ENCODE measurements at regions not wholly inside any gene's neighbourhood (a gene's known extent, or its start where the extent isn't known, plus 50 kb on each side); places are given as distances from the start of the nearest gene placed in this dataset.
"Not testable (repeated sequence)": the region's sequence is repeated elsewhere in the genome, so short reads cannot be mapped to it uniquely, and the experiment has no call there.

DNA sequence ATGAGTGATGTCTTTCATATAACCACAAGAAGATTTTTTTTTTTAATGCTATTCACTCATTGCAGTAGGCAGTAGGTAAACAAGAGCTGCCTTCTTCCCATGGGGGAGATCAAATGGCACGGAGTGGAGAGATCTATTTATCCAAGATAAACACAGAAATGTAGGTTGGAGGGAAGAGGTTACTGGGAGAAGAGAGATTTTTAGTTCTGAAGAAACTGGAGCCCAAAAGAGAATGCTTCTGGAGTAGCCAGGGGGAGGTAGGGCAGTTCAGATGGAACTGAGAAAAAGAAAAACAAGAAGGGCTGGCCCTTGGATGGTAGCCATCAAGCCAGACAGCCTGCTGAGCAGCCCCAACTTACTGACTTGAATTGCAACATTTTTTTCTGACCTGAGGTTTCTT lies 270.1 kb upstream of the TPK1 start:
- no peak for DNase-seq (ENCODE audit: low read depth, low spot score)

DNA sequence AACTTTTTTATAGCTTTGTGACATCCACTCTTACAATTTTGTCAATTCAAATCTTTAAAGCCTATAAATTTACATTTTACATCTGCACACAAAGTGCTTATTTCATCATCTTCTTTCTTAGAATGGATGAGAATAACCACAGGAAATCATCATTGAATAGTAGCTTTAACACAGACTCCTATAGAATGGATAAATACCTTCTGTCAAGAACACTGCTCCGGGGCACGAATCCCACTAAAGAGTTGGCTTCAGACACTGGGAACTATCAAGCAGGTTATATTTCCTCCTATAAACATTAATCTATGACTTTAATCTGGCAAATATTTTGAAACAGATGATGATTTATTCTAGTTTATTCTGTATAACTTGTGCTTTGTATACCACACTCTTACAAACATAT lies 269.7 kb upstream of the TPK1 start:
- no peak for DNase-seq (ENCODE audit: low read depth, low spot score)

DNA sequence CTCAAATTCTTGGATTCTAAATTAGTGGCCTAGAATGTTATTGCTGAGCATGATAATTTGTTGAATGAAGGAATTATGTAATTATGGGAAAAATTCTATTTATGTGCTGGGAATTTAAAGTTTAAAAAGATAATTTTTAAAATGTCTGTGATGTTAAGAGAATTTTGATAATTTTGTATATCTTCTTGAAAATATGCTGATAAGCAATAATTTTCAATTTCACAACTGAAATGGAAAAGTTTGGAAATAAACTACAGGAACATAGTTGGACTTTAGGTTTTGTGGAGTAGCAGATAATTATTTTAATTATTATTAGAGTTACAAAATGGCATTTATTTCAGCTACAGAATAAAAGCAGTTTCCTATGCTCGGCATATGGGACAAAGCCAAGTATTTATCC lies 268.5 kb upstream of the TPK1 start:
- DNase-seq (ENCODE audit: low read depth, low spot score): no peak

DNA sequence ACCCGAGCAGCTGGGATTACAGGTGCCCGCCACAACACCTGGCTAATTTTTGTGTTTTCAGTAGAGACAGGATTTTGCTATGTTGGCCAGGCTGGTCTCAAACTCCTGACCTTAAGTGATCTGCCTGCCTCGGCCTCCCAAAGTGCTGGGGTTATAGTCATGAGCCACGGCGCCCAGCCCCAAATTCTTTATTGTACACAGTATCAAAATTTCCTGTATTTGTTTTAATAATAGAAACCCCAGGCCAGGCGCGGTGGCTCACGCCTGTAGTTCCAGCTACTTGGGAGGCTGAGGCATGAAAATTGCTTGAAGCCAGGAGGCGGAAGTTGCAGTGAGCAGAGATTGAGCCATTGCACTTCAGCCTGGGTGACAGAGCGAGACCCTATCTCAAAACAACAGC lies 266.3 kb upstream of the TPK1 start:
- DNase-seq (ENCODE audit: low read depth, low spot score): not testable (repeated sequence)

DNA sequence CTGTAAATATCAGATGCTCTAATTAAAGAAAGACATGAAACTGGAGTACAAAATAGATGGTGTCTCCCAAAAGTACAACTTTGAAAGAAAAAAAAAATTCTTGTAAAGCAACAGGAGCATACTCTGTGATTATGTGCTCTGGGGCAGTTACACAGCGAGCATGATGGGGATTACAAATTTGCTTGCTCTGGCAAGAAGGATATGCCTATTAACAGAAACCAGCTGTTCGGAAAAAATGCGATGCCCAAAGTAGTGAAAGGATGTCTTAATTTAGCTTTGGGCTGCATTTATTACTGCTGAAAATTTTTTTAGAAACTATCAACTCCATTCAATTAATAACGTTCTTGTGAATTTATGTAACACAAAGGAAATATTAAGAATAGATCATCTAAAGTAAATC lies 256.9 kb upstream of the TPK1 start:
- DNase-seq (ENCODE audit: low read depth, low spot score): no peak

DNA sequence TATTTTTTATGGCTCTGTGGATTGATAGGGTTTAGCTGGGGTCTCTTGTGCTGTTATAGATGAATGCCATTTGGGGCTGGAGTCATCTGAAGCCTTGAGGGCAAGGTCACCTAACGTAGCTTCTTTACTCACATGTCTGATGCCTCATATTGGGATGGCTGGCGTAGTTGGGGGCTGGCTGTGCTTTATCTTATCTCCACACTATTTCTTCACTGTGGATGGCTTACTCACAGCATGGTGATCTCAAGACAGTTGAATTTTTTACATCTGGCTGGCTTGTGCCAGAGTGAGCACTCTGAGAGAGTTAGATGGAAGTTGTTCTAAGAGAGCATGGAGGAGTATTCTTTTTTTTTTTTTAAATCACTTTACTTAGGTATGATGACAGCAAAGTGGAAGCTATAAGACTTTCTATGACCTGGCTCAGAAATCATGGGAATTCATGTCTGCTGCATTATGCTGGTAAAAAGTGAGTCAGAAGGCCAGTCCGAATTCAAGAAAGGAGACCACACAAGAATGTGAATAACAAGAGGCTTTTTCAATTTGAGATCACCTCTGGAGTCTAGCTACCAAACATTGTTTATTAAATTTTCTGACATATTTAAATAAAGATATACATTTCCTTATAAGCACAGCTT lies 252.4 kb upstream of the TPK1 start:
- DNase-seq (ENCODE audit: low read depth, low spot score): no peak

DNA sequence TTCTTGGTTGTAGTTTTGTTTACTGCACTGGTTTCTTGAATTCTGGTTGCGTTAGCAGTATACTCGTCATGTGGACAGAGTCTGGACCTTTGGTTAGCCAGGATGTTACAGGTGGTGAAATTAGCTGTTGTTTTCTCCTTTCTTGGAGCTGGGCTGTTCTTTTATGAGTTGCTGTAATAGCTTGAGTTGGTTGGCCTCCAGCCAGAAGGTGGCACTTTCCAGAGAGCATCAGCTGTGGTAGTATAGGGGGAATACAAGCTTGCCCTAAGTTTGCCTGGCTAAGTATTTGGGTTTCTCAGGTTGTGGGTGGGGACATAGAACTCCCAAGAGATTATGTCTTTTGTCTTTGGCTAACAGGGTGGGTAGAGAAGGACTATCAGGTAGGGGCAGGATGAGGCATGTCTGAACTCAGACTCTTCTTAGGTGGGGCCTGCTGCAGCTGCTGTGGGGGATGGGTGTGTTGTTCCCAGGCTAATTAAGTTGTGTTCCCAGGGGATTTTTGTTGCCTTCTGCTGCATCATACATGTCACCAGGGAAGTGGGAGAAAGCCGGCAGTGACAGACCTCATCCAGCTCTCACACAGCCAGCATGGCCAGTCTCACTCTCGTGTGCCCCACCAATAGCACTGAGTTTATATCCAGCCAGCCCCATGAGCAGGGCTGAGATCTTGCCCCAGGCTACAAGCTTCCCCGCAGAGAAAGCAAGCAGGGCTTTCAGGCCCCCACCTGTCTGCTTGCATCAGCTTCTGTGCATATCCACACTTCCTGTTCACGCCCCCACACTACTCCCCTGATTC lies 246.7 kb upstream of the TPK1 start:
- DNase-seq (ENCODE audit: low read depth, low spot score): no peak

DNA sequence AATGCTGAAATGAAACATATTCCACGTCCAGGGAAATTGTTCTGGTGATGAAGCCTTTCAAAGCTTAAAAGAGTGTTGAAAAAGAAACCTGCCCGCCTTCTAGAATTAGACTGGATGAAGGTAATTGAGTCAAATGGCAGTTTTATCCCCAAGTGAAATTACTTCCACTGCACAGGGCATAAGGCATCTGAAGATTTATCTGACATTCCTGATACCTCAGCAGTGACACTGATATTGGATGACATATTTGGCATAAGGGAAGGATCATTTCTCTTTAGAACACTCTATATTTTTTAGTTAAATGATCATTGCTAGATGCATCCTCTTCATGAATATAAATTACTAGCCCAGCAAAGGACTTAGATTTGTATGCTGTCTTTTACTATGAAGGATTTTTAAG lies 229.6 kb upstream of the TPK1 start:
- no peak for DNase-seq (ENCODE audit: low read depth, low spot score)

DNA sequence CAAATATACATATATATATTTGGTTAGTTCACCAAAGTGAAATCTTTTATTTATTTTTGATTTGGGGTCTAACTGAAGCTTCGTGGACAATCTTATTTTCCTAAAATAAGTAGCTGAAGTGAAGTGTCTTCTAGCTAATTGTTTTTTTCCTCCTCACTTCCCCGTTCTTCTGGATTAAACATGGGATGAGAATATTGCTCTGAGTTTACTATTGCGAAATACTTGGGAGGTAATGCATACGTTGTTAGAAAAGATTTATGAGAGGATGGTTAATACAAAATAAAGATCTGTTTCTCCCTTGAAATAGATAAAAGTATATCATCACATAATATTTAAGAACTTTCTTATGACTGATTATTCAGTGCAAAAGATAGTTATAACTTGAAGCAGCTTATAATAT lies 228.3 kb upstream of the TPK1 start:
- DNase-seq (ENCODE audit: low read depth, low spot score): no peak

DNA sequence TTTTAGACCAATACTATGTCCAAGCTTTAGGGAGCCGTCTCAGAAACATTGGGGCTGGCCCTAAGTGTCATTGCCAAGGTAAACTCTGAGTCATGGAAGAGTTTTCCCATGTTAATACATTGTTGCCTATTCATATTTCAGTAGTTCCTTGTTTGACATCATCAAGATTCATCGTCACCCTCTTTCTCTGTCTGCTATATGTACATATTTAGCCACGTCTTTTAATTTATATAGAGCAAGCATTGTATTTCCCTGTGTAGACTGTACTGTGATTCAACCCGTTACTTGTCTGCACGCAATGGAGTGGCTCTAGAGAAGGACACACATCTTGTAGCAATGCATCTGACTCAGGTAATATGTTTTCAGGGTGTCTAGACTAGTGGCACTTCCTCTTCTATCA lies 217.9 kb upstream of the TPK1 start:
- DNase-seq (ENCODE audit: low read depth, low spot score): no peak

DNA sequence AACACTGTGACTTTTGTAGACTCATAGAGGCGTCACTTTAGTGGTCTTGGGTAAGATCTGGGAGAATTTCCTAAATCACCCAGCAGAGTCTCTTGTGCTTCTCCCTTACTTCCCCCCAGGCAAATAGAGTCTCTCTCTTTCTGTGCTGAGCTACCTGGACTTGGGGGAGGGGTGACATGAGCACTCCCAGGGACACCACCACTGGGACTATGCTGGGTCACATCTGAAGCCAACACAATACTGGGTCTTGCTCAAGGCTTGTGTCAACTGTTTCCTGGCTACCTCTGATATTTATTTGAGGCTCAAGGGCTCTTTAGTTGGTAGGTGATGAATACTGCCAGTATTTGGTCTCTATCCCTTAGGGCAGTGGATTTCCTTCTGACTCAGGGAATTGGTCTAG lies 214.6 kb upstream of the TPK1 start:
- no peak for DNase-seq (ENCODE audit: low read depth, low spot score)

DNA sequence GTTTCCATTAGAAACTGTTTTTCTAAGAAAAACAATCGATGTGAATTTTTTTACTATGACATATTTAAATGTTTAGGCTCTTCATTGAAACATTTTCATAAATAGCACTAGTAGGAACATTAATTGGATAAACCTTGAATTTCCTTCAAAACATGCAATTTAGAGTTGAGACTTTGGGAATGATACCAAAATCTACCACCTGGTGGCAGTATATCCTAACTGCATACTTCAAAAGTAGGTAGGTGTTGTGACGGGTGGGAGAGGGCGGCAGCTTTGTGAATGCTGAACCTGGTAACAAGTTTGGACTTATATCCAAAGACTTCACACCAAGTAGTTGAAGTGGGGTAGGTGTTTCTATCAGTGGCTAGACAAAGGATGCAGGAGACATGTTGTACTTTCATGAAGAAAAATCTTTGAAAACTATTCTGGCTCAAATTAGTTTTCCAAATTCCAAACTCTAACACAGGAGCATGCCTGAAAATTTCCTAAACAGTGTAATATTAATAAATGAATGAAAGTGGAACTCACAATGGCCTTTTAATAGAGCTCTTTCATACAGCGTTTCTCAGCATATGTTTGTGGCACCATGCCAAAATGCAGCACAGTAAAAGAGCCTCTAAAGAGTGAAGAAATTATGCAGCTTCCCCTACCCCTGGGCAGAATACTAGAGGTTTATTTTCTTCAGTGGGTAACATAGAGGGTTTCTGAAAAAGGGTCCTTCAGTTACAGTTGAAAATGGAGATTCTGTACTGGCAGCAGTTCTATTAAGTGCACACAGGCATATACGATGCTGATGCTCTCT lies 201.0 kb upstream of the TPK1 start:
- DNase-seq (ENCODE audit: low read depth, low spot score): peak; percentile 55

DNA sequence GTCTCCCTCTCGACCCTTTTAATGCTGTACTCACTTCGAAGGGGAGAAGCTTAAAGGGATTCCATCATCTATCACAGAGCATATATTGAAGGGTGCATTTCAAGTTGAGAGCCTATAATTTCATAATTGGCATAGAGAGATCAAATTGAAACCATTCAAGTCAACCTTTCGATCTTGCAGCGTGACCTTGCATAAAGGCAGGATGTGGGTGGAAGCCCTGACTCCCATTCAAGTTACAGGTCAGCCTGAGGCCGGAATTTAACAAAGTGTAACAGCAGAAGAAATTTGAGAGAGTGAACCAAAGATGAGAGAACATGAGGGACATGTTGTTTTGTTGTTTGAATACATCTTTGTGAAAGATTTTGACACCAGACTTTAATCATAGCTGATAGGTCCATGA lies 195.3 kb upstream of the TPK1 start:
- DNase-seq (ENCODE audit: low read depth, low spot score): no peak

DNA sequence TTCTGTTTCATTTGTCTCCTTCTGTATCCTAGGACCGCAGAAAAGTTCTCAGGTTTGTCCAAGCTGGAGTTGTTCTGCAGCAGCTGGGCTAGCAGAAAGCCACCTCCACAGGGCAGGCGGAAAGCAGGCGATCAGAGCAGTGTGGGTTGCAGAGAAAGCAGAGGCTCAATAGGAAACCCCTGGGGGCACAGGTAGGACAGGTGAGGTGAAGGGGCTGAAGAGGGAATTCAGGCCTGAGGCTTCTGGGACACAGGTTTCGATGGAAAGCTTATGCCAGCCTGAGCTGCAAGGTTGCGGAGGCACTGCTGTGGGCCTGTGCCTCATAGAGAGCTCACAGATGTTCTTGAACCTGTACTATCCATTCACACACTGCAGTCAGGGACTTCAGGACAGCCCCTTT lies 194.9 kb upstream of the TPK1 start:
- DNase-seq (ENCODE audit: low read depth, low spot score): no peak

DNA sequence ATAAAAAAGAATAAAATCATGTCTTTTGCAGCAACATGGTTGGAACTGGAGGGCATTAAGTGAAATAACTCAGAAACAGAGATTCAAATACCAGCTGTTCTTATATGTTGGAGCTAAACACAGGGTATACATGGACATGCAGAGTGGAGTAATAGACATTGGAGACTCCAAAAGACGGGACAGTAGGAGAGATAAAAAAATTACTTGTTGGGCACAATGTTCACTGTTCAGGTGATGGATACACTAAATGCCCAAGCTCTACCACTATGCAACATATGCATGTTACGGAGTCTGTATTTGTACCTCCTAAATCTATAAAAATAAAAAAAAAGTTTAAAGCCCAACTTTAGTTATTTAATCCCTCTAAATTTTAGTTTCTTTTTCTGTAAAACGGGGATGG lies 184.6 kb upstream of the TPK1 start:
- no peak for DNase-seq (ENCODE audit: low read depth, low spot score)

DNA sequence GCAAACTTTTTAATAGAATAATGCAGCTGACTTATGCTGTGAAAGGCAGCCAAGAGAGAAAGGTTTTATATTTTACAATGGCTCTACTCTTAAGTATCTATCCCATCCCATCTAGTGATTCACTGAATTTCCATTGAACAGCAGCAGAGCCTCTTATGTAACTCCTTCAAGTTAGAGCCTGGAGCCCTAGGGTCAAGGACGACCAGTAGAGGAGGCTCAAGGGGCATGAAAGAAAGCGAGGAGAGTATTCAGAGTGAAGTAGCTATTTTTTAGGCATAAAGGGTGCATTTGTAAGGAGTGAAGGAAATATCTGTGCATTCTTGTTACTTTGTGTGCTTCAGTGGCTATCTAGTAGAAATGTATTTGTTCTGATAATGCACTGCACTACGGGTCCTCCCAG lies 180.2 kb upstream of the TPK1 start:
- no peak for DNase-seq (ENCODE audit: low read depth, low spot score)

DNA sequence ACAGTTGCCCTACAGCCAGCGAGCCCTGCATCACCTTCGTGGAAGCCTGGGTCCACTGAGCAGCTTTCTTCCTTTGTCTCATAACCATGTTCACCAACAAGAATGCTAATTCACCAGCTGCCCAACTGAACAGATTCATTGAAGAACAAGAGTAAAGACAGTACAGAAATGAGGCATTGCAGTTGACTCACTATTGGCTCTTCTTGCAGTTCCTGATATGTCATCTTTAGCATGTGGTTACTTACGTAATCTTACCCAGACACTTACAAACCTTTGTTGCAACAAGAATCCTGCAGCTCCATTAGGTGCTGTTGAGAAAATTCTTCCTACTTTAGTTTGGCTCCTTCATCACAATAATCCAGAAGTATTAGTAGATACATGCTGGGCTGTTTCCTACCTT lies 174.0 kb upstream of the TPK1 start:
- DNase-seq (ENCODE audit: low read depth, low spot score): no peak

DNA sequence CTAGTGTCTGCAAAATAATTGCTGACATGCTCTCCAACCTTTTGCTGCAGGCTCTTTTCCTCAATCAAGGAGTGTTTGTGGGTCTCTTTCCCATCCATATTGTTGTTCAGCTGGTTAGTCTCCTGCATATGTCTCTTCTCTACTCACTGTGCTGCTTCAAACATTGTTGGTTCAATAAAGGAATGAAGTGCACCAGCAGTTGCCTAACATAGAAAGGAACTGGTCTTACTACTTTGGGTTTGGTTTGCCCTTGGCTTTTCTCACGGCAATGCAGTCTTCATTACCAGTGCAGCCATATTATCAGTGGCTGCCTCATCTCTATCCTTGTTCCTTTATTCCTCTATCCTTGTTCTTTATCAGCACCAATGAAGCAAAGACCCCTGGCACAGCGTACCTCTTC lies 169.7 kb upstream of the TPK1 start:
- no peak for DNase-seq (ENCODE audit: low read depth, low spot score)

DNA sequence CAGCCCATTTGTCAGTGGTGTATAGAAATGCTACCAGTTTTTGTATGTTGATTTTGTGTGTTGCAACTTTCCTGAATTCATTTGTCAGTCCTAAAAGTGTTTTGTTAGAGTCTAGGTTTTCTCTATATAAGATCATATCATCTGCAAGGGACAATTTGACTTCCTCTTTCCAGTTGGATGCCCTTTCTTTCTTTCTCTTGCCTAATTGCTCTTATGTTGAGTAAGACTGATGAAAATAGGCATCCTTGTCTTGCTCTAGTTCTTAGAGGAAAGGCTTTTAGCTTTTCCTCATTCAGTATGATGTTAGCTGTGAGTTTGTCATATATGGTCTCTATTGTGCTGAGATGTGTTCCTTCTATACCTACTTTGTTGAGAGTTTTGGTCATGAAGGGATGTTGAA lies 161.7 kb upstream of the TPK1 start:
- no peak for DNase-seq (ENCODE audit: low read depth, low spot score)

DNA sequence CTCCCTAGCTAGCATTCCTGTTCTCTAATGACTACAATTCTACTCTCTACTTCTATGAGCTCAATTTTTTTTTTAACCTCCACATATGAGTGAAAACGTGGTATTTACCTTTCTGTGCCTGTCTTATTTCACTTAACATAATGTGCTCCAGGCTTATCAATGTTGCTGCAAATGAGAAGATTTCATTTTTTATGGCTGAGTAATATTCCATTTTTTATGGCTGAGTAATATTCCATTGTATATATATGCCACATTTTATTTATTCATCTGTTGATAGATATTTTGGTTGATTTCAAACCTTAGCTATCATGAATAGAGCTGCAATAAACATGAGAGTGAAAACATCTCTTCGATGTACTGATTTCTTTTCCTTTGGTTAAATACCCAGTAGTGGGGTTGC lies 159.6 kb upstream of the TPK1 start:
- no peak for DNase-seq (ENCODE audit: low read depth, low spot score)

DNA sequence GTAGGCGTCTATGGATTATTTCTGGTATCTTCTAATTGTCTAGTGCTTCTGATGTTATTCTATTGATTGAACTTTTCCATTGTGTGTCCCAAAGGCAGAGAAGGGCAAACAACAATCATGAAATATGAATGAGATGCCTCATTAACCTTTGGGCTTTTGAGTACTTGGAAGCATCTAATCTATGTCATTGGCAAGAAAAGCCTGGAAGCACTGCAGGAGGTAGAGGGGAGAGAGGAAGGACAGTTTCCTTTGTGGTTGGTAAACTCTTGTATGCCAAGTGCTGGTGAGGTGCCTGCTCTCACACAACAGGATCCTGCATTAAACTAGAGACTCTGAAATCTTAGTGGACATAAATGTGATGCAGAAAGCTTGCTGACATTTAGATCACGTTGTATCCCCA lies 155.2 kb upstream of the TPK1 start:
- no peak for DNase-seq (ENCODE audit: low read depth, low spot score)

DNA sequence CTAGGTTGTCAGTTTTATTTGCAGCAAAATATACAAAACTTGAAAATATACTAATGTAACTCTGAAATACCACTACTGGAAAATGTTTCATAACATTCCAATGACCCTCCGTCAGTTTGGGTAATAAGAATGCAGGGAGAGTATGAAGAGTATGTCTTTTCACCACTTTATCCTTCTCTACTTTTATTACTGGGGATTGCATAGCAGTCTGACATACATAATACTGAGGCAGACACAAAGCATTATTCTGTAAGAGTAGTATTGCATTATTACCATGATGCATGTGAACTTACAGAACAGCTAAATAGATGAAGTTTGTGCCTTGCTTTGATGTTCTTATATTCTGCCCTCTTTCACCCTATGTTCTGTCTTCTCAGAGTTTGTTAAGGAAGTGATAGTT lies 151.8 kb upstream of the TPK1 start:
- DNase-seq (ENCODE audit: low read depth, low spot score): no peak

DNA sequence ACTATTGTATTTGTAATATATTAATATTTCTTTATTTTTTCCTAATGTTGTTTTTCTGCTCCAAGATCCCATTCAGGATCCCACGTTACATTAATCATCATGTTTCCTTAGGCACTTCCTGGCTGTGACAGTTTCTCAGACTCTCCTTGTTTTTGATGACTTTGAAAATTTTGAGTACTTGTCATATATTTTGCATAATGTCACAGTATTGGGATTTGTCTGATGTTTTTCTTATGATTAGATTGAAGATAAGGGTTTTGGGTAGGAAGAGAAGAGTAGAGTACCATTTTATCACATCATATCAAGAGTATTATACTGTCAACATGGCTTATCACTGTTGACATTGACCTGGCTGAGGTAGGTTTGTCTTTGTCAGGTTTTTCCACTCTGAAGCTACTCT lies 146.3 kb upstream of the TPK1 start:
- DNase-seq (ENCODE audit: low read depth, low spot score): no peak
